Hepatocyte (in vitro differentiated cells): ENCODE measurements at regions not wholly inside any gene's neighbourhood (a gene's known extent, or its start where the extent isn't known, plus 50 kb on each side); places are given as distances from the start of the nearest gene placed in this dataset.

Source experiments
- EZH2phosphoT487 ChIP-seq: fragments of 200-600 bp; sonication (generic); IDR thresholded peaks from one replicate; pipeline ENCODE4 v1.6.1; 2018; ENCODE audit warnings: antibody characterized with exemption, mild to moderate bottlenecking, low read depth, moderate library complexity; ENCODE audit not compliant: unreplicated experiment, severe bottlenecking
- TF ChIP-seq, protein P1 (sequence below): fragments of 200-600 bp; sonication (generic); IDR thresholded peaks from 2 replicates; pipeline ENCODE4 v1.5.1; 2016; ENCODE audit warnings: antibody characterized with exemption, mild to moderate bottlenecking; ENCODE audit not compliant: poor library complexity

DNA sequence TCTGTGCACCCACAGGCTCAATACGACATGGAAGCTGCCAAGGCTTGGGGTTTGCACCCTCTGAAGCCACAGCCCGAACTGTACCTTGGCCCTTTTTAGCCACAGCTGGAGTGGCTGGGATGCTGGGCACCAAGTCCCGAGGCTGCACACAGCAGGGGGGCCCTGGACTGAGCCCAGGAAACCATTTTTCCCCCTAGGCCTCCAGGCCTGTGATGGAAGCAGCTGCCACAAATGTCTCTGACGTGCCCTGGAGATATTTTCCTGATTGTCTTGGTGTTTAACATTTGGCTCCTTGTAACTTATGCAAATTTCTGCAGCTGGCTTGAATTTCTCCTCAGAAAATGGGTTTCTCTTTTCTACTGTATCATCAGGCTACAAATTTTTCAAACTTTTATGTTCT lies 82.3 kb upstream of the LPAR1 start:
- TF ChIP-seq, protein P1, sequence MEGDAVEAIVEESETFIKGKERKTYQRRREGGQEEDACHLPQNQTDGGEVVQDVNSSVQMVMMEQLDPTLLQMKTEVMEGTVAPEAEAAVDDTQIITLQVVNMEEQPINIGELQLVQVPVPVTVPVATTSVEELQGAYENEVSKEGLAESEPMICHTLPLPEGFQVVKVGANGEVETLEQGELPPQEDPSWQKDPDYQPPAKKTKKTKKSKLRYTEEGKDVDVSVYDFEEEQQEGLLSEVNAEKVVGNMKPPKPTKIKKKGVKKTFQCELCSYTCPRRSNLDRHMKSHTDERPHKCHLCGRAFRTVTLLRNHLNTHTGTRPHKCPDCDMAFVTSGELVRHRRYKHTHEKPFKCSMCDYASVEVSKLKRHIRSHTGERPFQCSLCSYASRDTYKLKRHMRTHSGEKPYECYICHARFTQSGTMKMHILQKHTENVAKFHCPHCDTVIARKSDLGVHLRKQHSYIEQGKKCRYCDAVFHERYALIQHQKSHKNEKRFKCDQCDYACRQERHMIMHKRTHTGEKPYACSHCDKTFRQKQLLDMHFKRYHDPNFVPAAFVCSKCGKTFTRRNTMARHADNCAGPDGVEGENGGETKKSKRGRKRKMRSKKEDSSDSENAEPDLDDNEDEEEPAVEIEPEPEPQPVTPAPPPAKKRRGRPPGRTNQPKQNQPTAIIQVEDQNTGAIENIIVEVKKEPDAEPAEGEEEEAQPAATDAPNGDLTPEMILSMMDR, result no peak
- TF ChIP-seq EZH2phosphoT487, result no peak
